ENCODE measurements at regions not wholly inside any gene's neighbourhood (a gene's known extent, or its start where the extent isn't known, plus 50 kb on each side); places are given as distances from the start of the nearest gene placed in this dataset.
"Not testable (repeated sequence)": the region's sequence is repeated elsewhere in the genome, so short reads cannot be mapped to it uniquely, and the experiment has no call there.

DNA sequence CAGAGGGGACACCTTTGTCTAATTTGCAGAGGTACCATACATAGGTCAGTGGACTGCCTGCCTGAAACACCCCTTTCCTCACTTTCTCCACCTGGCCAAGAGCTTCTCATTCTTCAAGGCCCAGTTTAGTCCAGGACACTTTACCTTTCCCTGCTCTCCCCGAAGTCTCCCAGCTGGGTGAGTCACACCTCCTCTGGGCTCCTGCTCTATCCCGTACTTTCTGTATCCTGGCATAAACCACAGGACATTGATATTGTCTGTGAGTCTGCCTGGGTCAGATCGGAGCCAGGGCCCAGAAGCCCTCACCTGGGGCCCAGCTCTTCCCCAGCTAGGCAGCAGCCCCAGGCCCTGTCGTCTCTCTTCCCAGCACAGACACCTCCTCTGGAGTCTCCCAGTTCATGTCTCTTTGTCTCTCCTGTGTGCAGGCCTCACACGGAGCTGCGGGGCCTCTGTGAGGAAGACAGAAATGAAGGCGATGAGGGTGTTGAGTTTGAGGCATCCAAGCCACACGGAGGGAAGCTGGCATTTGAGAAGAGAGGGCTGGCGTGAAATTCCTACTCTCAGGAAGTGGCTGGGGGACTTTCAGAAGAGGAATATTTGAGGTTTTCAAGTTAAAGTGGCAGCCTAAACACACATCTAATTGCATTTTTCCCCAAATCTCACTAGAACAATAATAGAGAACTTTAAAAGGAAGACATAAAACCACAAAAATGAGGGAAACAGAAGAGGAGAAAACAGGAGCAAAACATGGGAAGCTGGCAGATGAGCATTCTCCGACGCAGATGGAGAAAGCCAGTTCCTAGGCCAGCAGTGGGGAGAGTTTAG lies 79.6 kb upstream of the LAPTM4A start:
- DNase-seq (ENCODE audit: low spot score) = no peak

DNA sequence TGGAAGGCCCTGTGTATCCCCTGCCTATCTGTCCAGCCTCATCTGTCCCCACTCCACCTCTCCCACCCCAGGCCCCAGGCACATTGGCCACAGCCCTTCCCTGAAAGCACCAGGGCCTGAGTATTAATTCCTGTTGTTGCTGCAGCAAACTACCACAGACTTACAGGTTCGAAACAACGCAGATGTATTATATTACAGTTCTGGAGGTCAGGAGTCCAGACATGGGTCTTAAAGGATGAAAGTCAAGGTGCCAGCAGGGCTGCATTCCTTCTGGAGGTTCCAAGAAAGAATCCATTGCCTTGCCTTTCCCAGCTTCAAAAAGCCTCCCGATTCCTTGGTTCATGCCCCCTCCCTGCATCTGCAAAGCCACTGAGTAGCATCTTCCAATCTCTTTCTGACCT lies 78.7 kb upstream of the LAPTM4A start:
- DNase-seq (ENCODE audit: low spot score) = no peak

- DNase-seq (ENCODE audit: low spot score) = no peak
Measured at GRCh38 chr2:20129331-20130159, 78.1 kb upstream of the LAPTM4A start.

DNA sequence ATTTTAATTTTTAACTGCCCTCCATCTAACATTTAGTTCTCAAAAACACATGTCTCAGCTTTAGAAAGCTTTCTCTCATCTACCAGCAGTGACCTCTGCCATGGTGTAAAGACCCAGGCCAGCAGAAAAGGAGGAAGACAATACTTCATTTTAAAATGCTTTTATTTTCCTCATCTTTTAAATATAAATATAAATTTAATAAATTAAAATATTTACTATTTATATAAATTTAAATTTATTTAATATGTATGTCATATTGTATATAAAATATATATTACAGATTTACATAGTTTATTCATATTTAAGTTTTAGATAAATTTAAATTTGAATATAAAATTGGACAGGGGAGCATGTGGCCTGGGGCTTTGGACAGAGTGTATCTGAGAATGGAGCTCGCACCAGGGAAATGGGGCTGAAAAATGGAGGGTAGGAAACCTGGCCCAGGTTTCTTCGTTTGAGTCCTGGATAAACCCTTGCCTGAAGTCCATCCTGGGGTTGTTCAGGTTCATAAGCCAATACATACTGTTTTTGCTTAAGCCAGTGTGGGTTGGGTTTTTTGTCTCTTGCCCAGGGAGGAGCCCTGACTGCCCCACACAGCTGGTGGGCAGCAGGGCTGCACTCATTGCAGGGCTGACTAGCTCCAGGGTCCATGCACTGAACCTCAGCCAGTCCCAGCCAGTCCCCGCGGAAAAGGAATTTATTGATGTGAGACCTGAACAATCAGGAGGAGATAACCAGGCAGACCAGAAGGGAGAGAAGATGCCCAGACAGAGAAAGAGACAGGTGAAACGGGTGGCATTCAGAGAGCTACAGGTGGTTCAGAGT lies 77.3 kb upstream of the LAPTM4A start:
- DNase-seq (ENCODE audit: low spot score) = no peak

GRCh38 chr2:20126469-20126868 lies 75.0 kb upstream of the LAPTM4A start:
- no peak for DNase-seq (ENCODE audit: low spot score)

DNA sequence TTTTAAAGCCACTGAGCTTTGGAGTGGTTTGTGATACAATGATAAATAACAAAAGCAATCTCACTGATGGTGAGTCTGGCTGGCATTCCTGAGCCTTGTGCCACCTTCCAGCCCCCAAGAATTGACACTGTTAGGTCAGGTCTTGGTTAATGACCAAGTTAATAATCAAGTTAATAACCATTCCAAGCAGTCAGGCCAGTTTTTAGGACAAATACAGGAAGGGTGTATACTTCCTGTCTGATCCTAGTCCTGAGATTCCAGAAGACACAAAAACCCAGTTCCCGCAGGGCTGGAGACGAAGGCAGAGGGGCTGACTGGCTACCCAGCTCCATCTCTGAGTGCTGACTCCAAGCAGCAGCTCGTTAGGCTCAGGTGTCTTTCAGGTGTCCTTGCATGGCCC lies 74.6 kb upstream of the LAPTM4A start:
- DNase-seq (ENCODE audit: low spot score) = no peak

DNA sequence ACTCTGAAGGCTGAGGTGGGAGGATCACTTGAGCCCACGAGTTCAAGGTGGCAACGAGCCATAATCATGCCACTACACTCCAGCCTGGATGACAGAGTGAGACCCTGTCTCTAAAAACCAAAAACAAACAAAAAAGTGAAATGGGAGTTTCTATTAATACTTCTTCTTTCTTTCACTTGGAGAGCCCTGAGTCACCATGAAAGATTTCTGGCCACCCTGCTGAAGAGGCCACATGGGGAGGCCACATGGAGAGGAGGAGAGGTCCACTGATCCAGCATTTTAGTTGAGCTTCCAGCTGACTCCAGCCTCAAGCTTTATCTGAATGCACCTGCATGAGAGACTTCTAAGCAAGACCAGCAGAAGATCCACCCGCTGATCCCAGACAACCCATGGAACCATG lies 74.2 kb upstream of the LAPTM4A start:
- no peak for DNase-seq (ENCODE audit: low spot score)

GRCh38 chr2:20125164-20125563 lies 73.7 kb upstream of the LAPTM4A start:
- DNase-seq (ENCODE audit: low spot score) = no peak

- DNase-seq (ENCODE audit: low spot score) = no peak
Measured at GRCh38 chr2:20123871-20124594, 72.6 kb upstream of the LAPTM4A start.

DNA sequence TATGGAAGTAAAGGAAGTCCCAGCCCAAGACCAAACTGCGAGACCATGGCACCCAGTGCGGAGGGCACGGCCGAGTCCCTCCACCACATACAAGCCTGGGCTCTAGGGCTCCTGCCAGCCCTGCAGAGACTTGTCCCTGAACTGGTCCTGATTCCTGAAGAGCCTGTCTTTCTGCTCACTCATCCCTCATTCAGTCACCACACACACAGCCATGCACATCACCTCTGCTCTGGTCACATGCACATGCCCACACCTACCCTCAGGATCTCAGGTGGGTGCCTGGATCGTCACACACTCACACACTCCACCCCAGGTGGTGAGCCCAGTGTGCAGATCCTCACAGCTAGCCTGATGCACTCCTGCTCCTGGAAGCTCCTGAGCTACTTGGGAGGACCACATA lies 71.4 kb upstream of the LAPTM4A start:
- no peak for DNase-seq (ENCODE audit: low spot score)

DNA sequence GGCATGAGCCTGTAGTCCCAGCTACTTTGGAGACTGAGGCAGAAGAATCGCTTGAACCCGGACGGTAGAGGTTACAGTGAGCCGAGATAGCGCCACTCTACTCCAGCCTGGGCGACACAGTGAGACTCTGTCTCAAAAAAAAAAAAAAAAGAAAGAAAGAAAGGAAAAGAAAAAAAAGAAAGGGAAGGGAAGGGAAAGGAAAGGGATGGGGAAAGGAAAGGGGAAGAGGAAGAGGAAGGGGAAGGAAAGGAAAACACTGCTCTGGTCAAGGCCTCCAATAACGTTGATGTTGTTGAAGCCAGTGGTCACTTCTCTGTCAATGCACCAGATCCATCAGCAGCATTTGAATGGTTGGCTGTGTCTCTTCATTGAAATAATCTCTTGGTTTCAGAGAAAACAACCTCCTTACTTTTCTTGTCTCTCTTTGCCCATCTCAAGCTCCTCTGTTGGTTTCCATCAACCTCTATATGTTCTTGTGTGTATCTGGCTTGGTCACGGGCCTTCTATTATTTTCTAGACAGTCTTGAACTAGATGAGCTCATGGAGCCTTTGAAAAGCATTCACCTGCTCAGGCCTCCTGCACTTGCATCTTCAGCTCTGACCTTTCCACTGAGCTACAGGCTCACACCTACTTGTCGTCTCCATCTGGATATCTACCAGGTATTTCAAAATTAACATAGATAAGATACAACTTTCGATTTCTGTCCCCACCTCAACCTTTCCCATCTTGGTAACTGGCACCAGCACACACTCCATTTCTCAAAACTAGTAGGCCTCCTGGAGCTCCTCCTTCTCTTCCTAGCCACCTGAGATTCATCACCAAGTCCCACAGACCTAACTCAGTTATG lies 69.4 kb upstream of the LAPTM4A start:
- DNase-seq (ENCODE audit: low spot score) = no peak

DNA sequence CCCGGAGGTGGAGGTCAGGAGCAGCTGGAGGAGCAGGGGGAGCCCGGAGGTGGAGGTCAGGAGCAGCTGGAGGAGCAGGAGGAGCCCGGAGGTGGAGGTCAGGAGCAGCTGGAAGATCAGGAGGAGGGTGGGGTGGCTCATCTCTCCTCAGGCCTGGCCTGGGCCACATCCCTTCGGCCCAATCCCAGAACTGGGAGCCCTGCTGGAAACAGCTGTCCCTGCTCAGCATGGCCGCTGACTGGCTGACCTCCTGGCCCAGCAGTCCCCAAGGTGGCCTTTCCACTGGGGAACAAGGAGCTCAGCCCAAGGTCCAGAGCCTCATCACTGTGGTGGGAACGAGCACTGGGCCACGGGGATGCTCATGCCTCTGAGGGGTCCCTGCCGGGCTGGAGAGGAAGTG lies 66.6 kb upstream of the LAPTM4A start:
- no peak for DNase-seq (ENCODE audit: low spot score)

DNA sequence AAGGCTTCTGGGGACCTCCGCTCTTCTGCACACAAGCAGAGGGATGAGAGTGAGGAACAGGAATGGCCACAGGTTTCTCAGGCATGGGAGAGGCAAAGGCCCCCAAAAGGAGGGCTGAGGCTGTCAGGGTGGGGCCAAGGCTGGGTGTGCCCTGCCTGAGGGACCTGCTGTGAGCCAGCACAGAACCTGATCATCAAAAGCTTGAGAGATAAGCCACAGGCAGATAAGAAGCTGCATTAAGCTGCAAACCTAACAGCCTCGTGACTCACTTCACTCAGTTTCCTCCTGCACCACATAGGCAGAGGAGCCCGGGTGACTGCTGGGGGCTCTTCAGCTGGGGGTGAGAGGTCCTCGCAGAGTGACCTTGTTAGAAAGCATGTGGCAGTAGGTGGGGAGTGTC lies 64.5 kb upstream of the LAPTM4A start:
- no peak for DNase-seq (ENCODE audit: low spot score)

DNA sequence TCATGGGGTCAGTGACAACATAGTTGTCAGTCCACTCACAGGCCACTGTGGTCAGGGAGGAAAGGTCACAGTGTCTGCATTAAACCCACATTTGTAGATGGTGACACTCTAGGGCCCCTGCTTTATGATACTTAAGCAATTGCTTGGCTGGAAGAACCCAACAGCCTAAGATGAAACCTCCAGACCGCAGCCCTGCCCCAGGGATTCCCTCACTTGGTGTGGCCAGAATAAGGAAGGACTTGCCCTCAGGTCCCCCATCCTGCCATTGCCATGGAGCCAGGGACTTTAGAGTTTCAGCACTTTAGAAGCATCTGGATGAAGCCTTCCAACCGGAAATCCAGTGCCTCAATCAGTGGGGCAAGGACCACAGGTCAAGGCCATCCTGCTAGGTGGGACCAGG lies 63.9 kb upstream of the LAPTM4A start:
- DNase-seq (ENCODE audit: low spot score) = no peak

GRCh38 chr2:20113986-20114938 lies 62.8 kb upstream of the LAPTM4A start:
- no peak for DNase-seq (ENCODE audit: low spot score)

DNA sequence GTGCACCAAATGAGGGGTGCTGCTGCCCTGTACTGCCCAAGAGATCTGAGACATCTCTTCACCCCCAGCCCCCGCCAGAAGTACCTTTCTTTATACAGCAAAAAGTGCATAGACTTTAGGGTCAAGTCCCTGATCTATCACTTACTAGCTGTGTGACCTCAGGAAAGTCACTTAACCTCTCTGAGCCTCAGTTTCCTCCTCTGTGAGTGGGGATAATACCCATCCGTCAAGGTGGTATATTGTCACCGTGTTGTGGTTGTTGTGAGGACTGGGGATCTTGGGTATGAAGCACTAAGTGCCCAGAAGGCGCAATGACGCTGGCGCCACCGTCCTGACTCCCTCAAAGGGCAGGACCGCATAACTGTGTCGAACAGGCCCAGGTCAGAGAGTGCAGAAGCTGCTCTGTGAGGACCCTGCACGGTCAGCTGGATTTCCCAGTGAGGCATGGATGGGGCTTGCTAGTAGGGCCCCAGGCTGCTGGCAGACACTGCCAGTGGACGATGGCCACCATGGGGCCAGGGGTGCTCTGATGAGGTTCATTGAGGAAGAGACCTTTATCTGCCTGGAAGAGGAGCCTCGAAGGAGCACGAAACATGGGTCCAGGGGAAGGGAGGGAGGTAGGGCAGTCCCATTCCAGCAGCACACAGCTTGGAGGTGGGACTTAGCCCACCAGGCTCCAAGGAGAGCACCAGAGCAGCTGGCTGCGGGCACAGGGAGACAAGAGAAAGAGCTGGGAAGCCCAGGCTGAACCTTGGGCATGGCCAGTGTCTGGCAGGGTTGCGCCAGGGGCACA lies 61.8 kb upstream of the LAPTM4A start:
- DNase-seq (ENCODE audit: low spot score) = no peak

- not testable (repeated sequence) for DNase-seq (ENCODE audit: low spot score)
Measured at GRCh38 chr2:20112361-20112760, 60.9 kb upstream of the LAPTM4A start.

- DNase-seq (ENCODE audit: low spot score) = no peak
Measured at GRCh38 chr2:20111311-20112131, 60.1 kb upstream of the LAPTM4A start.
